Activated T-helper 1 cell treated with anti-CD3 and anti-CD28 coated beads, Interleukin-12 subunit alpha, Interleukin-12 subunit beta, Interleukin-2, Interleukin-4 antibody, amounts not matched to agents 30 ng/mL and 10 ng/mL and 1 ng/mL, durations not matched to agents 14 hours and 24 hours and 36 hours (primary cell): ENCODE measurements at regions not wholly inside any gene's neighbourhood (a gene's known extent, or its start where the extent isn't known, plus 50 kb on each side); places are given as distances from the start of the nearest gene placed in this dataset.

ENCODE experiments used
- DNase-seq: peaks from one replicate; pipeline ENCODE4 v3.0.0; 2021; ENCODE audit warnings: low spot score
- H3K27ac Mint-ChIP-seq: one replicate; pipeline ENCODE4 v1.8.0; 2021; ENCODE audit warnings: mild to moderate bottlenecking, mixed read lengths
- H3K27me3 Mint-ChIP-seq: one replicate; pipeline ENCODE4 v1.8.0; 2022; ENCODE audit warnings: mild to moderate bottlenecking, moderate library complexity, mixed read lengths; ENCODE audit not compliant: insufficient read depth
- H3K36me3 Mint-ChIP-seq: one replicate; pipeline ENCODE4 v1.8.0; 2021; ENCODE audit warnings: low read depth, mixed read lengths
- H3K4me1 Mint-ChIP-seq: one replicate; pipeline ENCODE4 v1.8.0; 2021; ENCODE audit warnings: low read depth, mixed read lengths
- H3K4me3 Mint-ChIP-seq: one replicate; pipeline ENCODE4 v1.8.0; 2021; ENCODE audit warnings: mild to moderate bottlenecking, moderate library complexity, mixed read lengths
- H3K9me3 Mint-ChIP-seq: one replicate; pipeline ENCODE4 v1.8.0; 2021; ENCODE audit warnings: mixed read lengths
- intact Hi-C: fragments of 100-400 bp; cut with micrococcal nuclease; formaldehyde crosslinking; loops from one replicate; pipeline ENCODE4 v1.15.1; 2024

GRCh38 chr2:65512783-65513182 lies 80.4 kb upstream of the SPRED2 start:
- intact Hi-C loops: no loop called here

GRCh38 chr2:65511306-65511705 lies 78.9 kb upstream of the SPRED2 start:
- peaks cover 7% of the 10 kb centered on the region for H3K27me3 Mint-ChIP-seq
- H3K27ac Mint-ChIP-seq: no peak overlapping the region
- H3K9me3 Mint-ChIP-seq: no peaks in the 10 kb centered on the region
- H3K36me3 Mint-ChIP-seq: no peaks in the 10 kb centered on the region
- H3K4me3 Mint-ChIP-seq: no peak overlapping the region
- intact Hi-C loops: no loop called here
- H3K4me1 Mint-ChIP-seq: peaks cover 6% of the 10 kb centered on the region
- no peak for DNase-seq

More at GRCh38 chr2:65512783-65513182, 80.4 kb upstream of the SPRED2 start:
- Mint-ChIP-seq H3K27ac (no peak overlapping the region), H3K9me3 (no peaks in the 10 kb centered on the region), H3K36me3 (no peaks in the 10 kb centered on the region), H3K4me3 (no peak overlapping the region), H3K27me3 (peaks cover 4% of the 10 kb centered on the region), H3K4me1 (peaks cover 6% of the 10 kb centered on the region)
- DNase-seq: no peak

- intact Hi-C loops: no loop called here
- no peak overlapping the region for H3K4me3 Mint-ChIP-seq
- peaks cover 11% of the 10 kb centered on the region for H3K27me3 Mint-ChIP-seq
- DNase-seq: no peak
- no peaks in the 10 kb centered on the region for H3K36me3 Mint-ChIP-seq
- H3K4me1 Mint-ChIP-seq: peaks cover 6% of the 10 kb centered on the region
- no peaks in the 10 kb centered on the region for H3K9me3 Mint-ChIP-seq
- H3K27ac Mint-ChIP-seq: no peak overlapping the region
Observed at GRCh38 chr2:65508225-65508624, 75.8 kb upstream of the SPRED2 start.

- no peak overlapping the region for H3K27ac Mint-ChIP-seq
Observed at GRCh38 chr2:65507102-65508069, 75.0 kb upstream of the SPRED2 start.

GRCh38 chr2:65504814-65505697 lies 72.7 kb upstream of the SPRED2 start:
- Mint-ChIP-seq H3K36me3 (no peaks in the 10 kb centered on the region), H3K4me1 (no peaks in the 10 kb centered on the region), H3K9me3 (no peaks in the 10 kb centered on the region), H3K4me3 (no peak overlapping the region), H3K27me3 (peaks cover 21% of the 10 kb centered on the region), H3K27ac (no peak overlapping the region)
- no peak for DNase-seq
- intact Hi-C loops: no loop called here

More at GRCh38 chr2:65507102-65508069, 75.0 kb upstream of the SPRED2 start:
- Mint-ChIP-seq H3K4me3 (no peak overlapping the region), H3K4me1 (peaks cover 6% of the 10 kb centered on the region), H3K36me3 (no peaks in the 10 kb centered on the region), H3K27me3 (peaks cover 11% of the 10 kb centered on the region), H3K9me3 (no peaks in the 10 kb centered on the region)
- intact Hi-C loops: no loop called here
- DNase-seq: no peak

GRCh38 chr2:65504201-65504600 lies 71.8 kb upstream of the SPRED2 start:
- intact Hi-C loops: no loop called here
- DNase-seq: no peak
- Mint-ChIP-seq H3K27ac (no peak overlapping the region), H3K4me1 (no peaks in the 10 kb centered on the region), H3K9me3 (no peaks in the 10 kb centered on the region), H3K27me3 (peaks cover 21% of the 10 kb centered on the region), H3K36me3 (no peaks in the 10 kb centered on the region), H3K4me3 (no peak overlapping the region)

GRCh38 chr2:65503746-65504145 lies 71.3 kb upstream of the SPRED2 start:
- intact Hi-C loops: no loop called here
- no peak for DNase-seq
- no peak overlapping the region for H3K27ac Mint-ChIP-seq
- peaks cover 24% of the 10 kb centered on the region for H3K27me3 Mint-ChIP-seq
- no peaks in the 10 kb centered on the region for H3K4me1 Mint-ChIP-seq
- no peak overlapping the region for H3K4me3 Mint-ChIP-seq
- no peaks in the 10 kb centered on the region for H3K36me3 Mint-ChIP-seq
- no peaks in the 10 kb centered on the region for H3K9me3 Mint-ChIP-seq

- intact Hi-C loops: no loop called here
- H3K9me3 Mint-ChIP-seq: no peaks in the 10 kb centered on the region
Observed at GRCh38 chr2:65501836-65502235, 69.4 kb upstream of the SPRED2 start.

GRCh38 chr2:65501074-65501473 lies 68.7 kb upstream of the SPRED2 start:
- no peak for DNase-seq
- H3K4me3 Mint-ChIP-seq: no peak overlapping the region
- H3K4me1 Mint-ChIP-seq: no peaks in the 10 kb centered on the region
- intact Hi-C loops: no loop called here
- no peaks in the 10 kb centered on the region for H3K9me3 Mint-ChIP-seq
- peaks cover 23% of the 10 kb centered on the region for H3K27me3 Mint-ChIP-seq
- no peaks in the 10 kb centered on the region for H3K36me3 Mint-ChIP-seq
- no peak overlapping the region for H3K27ac Mint-ChIP-seq

More at GRCh38 chr2:65501836-65502235, 69.4 kb upstream of the SPRED2 start:
- Mint-ChIP-seq H3K27ac (no peak overlapping the region), H3K4me3 (no peak overlapping the region), H3K27me3 (peaks cover 22% of the 10 kb centered on the region), H3K4me1 (no peaks in the 10 kb centered on the region), H3K36me3 (no peaks in the 10 kb centered on the region)
- DNase-seq: no peak

GRCh38 chr2:65500310-65501040 lies 68.1 kb upstream of the SPRED2 start:
- no peak for DNase-seq
- Mint-ChIP-seq H3K4me1 (no peaks in the 10 kb centered on the region), H3K27ac (no peak overlapping the region), H3K27me3 (peaks cover 26% of the 10 kb centered on the region), H3K4me3 (no peak overlapping the region), H3K9me3 (no peaks in the 10 kb centered on the region), H3K36me3 (no peaks in the 10 kb centered on the region)
- intact Hi-C loops: no loop called here

- Mint-ChIP-seq H3K27ac (no peak overlapping the region), H3K27me3 (peaks cover 28% of the 10 kb centered on the region), H3K36me3 (no peaks in the 10 kb centered on the region), H3K4me3 (no peak overlapping the region), H3K9me3 (no peaks in the 10 kb centered on the region), H3K4me1 (no peaks in the 10 kb centered on the region)
- intact Hi-C loops: no loop called here
- DNase-seq: no peak
Observed at GRCh38 chr2:65499216-65499615, 66.8 kb upstream of the SPRED2 start.

GRCh38 chr2:65498396-65498795 lies 66.0 kb upstream of the SPRED2 start:
- intact Hi-C loops: no loop called here
- no peaks in the 10 kb centered on the region for H3K4me1 Mint-ChIP-seq
- no peak overlapping the region for H3K4me3 Mint-ChIP-seq
- no peaks in the 10 kb centered on the region for H3K36me3 Mint-ChIP-seq
- H3K9me3 Mint-ChIP-seq: no peaks in the 10 kb centered on the region
- H3K27me3 Mint-ChIP-seq: peaks cover 29% of the 10 kb centered on the region
- no peak for DNase-seq
- H3K27ac Mint-ChIP-seq: no peak overlapping the region
